ENCODE measurements at regions not wholly inside any gene's neighbourhood (a gene's known extent, or its start where the extent isn't known, plus 50 kb on each side); places are given as distances from the start of the nearest gene placed in this dataset.
A peak's percentile ranks its signal among the peaks of the same experiment; 100 is the strongest.
"Not testable (repeated sequence)": the region's sequence is repeated elsewhere in the genome, so short reads cannot be mapped to it uniquely, and the experiment has no call there.

GRCh38 chr3:134704133-134704532, 53.3 kb upstream of the KY start:
- no peak for DNase-seq

DNA sequence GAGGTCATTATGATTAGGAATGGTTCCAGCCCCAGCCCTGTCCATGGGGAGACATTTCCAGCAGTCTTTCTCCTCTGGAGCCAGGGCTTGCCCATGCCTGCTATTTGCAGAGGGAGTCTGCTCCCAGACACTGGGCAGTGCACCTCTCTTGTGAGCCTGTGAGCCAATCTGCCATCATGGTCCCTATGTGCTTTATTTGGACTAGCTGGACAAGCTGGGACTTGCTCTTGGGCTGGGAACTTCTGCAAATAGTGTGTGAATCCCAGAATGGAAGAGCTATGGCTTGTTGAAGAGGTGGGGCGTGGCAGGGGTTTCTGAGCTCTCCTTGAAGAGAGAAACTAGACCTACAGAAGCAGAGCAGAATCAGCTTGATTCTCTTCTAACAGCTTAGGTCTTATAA, 53.7 kb upstream of the KY start:
- DNase-seq, result no peak

- DNase-seq, result peak; percentile 23
Measured at GRCh38 chr3:134707908-134708597, 57.2 kb upstream of the KY start.

GRCh38 chr3:134708671-134709070, 57.8 kb upstream of the KY start:
- DNase-seq, result peak; percentile 22

DNA sequence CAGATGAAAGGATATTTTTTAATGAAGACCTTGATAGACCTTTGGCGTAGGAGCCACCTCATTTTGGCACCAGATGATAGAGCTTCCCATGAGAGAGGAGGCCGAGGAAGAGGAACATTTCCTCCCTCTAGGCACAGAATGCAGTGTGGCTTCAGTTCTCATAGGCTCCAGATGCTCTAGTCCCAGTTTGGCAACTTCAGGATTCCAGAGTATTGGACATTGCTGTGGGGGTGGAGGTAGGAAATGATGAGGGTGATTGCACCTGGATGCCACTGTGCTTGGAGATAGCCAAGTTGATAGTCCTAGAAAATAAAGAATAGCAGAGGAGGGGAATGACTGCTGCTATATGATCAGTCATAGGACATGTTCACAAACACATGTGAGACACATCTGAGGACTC, 58.3 kb upstream of the KY start:
- no peak for DNase-seq

DNA sequence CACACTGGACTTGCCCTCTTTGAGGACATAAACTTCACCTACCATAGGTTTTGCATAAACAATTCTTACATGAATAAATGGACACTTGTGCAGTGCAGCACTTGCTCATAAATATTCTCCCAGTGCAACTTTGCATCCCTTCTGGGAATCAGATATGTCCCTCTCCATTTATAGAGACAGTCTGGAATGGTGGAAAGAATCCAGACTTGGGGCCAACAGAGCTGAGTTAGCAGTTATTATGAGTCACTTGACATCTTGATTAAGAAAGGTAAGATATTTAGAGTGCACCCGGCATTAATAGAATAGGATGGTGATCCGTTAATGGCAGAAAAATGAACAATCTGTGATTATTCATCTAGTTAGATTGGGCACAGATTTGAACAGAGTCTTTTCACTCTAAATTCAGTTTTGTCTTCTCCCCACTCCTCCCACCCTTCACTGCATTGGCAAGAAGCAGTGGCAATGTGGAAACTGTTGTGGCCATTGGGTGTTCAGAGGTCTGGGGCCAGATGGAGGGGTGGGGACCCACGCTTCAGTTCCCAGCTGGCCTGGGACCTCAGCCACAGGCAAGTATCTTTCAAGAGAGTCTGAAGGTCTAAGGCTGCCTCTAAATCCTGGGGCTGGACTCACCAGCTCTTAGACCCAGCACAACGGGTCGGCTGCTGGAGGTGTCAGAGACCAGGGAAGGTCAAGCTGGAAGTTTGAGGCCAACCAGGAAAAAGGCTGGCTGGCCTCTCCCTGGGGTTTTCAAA, 58.9 kb upstream of the KY start:
- DNase-seq, result no peak

DNA sequence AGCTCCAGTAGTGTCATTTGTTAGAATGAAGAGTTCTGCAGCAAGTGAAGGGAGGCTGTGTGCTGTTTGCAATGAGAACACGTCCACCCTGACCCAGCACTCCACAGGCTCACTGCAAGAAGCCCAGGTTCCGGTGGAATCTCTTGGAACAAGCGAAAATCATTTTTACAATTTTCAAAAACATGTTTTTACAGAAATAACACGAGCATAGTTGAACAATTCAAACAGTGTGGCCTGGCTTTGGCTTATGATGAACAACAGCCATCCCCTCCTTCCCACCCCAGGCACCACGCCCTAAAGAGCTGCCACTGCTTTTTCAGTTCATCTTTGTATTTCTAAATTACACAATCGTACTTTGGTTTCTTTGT, 59.5 kb upstream of the KY start:
- no peak for DNase-seq

DNA sequence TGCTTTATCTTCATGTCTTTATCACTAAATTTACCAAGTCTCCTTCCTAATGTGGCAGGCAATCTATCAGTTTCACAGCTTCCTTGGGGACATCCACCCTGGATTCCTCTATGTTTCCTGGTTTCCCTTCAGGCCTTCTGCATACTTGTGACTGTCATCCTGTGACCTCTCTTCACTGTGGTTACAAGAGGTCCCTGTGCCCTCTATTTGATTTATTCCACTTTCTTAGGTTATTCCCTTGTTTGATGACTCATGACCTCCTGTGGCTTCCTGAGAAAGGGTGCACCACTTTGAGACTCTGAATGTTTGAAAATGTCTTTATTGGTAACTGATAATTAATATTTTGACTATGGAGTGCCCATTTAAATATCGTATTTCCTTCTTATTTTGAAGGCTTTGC, 60.5 kb upstream of the KY start:
- DNase-seq, result peak; percentile 42

GRCh38 chr3:134713671-134714070, 62.8 kb upstream of the KY start:
- no peak for DNase-seq

DNA sequence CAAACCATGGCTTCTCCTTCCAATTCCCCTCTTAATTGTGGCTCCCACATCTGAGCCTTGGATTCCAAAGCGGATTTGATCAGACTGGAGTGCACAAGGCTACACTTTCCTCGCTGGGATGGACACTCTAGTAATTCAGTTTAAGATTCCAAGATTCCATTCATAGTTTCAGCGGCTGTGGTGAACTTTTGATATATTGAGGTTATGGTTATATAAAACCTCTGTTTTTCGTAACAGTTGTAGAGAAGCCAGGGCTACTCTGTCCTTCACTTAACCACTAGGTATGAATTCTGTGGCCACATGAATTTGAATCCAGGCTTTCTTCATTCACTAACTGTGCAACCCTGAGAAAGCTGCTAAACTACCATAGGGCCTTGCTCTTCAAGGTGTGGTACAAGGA, 67.9 kb upstream of the KY start:
- no peak for DNase-seq

- DNase-seq, result no peak
Measured at GRCh38 chr3:134721214-134721613, 70.4 kb upstream of the KY start.

GRCh38 chr3:134722969-134723368, 72.1 kb upstream of the EPHB1 start:
- no peak for DNase-seq

DNA sequence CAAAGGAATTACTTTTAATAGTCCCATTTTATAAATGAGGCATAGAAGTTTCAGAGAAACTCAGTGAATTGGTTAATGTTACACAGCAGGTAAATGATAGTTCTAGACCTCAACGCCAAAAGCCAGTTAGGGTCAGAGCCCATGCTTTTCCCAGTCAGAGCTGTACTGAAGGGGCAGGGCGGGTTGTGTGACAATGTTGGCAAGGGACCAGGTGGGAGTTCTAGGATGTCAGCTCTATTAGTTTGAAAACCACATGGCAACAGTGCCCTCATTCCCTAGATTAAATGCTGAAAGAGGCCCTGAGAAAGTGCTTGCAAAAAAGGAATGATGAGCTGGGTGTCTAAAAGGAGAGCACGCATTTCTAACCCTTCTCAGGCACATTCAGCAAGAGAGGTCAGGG, 65.4 kb upstream of the EPHB1 start:
- no peak for DNase-seq

DNA sequence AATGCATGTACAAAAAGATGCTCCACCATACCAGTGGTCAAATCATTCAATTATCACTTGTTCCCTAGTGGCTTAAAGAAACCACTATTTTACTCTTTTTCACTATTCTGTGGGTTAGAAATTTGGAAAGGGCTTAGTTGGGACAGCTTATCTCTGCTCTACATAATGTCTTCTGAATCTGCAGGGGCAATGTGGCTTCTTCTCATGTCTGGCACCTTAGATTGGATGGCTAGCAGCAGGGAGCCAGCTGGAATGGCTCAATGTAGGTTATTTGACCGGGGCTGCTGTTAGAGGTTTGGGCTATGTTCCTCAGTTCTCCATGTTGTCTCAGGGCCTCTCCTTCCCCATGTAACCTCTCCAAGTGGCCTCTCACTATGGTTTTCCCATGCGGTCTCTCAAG, 57.5 kb upstream of the EPHB1 start:
- DNase-seq, result no peak

DNA sequence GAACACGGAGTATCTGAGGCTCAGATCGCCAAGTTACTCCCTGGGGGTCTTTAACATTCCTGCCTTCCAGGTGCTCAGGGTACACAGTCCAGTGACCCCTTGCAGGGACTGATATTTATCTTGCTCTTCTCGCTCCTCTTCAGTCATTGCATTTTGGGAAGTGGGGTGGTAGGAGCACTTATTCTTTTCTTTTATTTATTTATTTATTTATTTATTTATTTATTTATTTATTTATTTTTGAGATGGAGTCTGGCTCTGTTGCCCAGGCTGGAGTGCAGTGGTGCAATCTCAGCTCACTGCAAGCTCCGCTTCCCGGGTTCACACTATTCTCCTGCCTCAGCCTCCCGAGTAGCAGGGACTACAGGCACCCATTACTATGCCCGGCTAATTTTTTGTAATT, 55.0 kb upstream of the EPHB1 start:
- not testable (repeated sequence) for DNase-seq

- no peak for DNase-seq
Measured at GRCh38 chr3:134742202-134742601, 52.9 kb upstream of the EPHB1 start.

- no peak for DNase-seq
Measured at GRCh38 chr3:134743006-134743405, 52.1 kb upstream of the EPHB1 start.

Data from EL (cell line).